HCT116 (cell line): ENCODE measurements at regions not wholly inside any gene's neighbourhood (a gene's known extent, or its start where the extent isn't known, plus 50 kb on each side); places are given as distances from the start of the nearest gene placed in this dataset.

Experiments
- ATAC-seq: fragments of 200-7000 bp; cut with Tn5 transposase; 2 replicates; pipeline ENCODE4 v1.9.1; 2020; ENCODE audit warnings: mild to moderate bottlenecking, moderate library complexity
- BruUV-seq: library from RNA; stranded (reverse); fragments of 400-500 nt; replicated peaks from 2 replicates; lab custom pipeline; 2021; lab: Mats Ljungman, UMichigan
- CTCF ChIA-PET: fragments of 300-600 bp; sonication (Branson Sonifier 250); formaldehyde crosslinking; loops from one replicate; lab custom pipeline; 2021; ENCODE audit warnings: antibody characterized with exemption; lab: Charles Lee
- POLR2A ChIA-PET: fragments of 300-600, 350-600 bp; sonication (Branson Sonifier 250); formaldehyde crosslinking; loops from one replicate; lab custom pipeline; 2021; ENCODE audit warnings: antibody characterized with exemption; lab: Charles Lee
- RAD21 ChIA-PET, 2 experiments: fragments of 300-600 bp; sonication (Branson Sonifier 250); formaldehyde crosslinking; loops; one replicate each; lab custom pipeline; 2023; ENCODE audit warnings: low total read pairs in 2 of 2; ENCODE audit not compliant: uncharacterized antibody in 2 of 2, unreplicated experiment in 2 of 2, low non-redundant PET in 1 of 2; lab: Charles Lee
- DNase-seq: peaks from one replicate; pipeline ENCODE4 v3.0.0-alpha.2; 2010; ENCODE audit warnings: low read depth, low spot score
- H2AFZ ChIP-seq: fragments of 200-600 bp; shearing (Covaris generic), sonication (generic); 2 replicates; pipeline ENCODE4 v1.6.1; 2017; ENCODE audit warnings: low read depth, mixed run types, mixed read lengths, antibody characterized with exemption, low read length; ENCODE audit not compliant: poor library complexity, severe bottlenecking
- H3K27ac ChIP-seq: 2 replicates; pipeline ENCODE4 v1.5.1; 2012; ENCODE audit warnings: low read depth, low read length
- H3K27me3 ChIP-seq: fragments of 200-600 bp; sonication (generic); 2 replicates; pipeline ENCODE4 v1.6.1; 2016; ENCODE audit warnings: mixed run types, low read length, mixed read lengths; ENCODE audit not compliant: insufficient read depth
- H3K36me3 ChIP-seq, 2 experiments: fragments of 200-500 bp in 1 of 2; fragments of 200-600 bp in 1 of 2; sonication (Bioruptor generic) in 1 of 2; sonication (generic) in 1 of 2; 2 replicates each; pipeline versions ENCODE4 v1.5.1 to v1.6.1; 2014 to 2016; ENCODE audit warnings: low read length in 2 of 2, inconsistent platforms in 1 of 2, mixed read lengths in 1 of 2, mixed run types in 1 of 2; ENCODE audit not compliant: insufficient read depth in 2 of 2, control insufficient read depth in 1 of 2
- H3K4me1 ChIP-seq, 2 experiments: fragments of 200-600 bp in 1 of 2; sonication (generic) in 1 of 2; 2 replicates each; pipeline versions ENCODE4 v1.5.1 to v1.6.1; 2012 to 2017; ENCODE audit warnings: low read length in 2 of 2, inconsistent platforms in 1 of 2, mild to moderate bottlenecking in 1 of 2, mixed read lengths in 1 of 2, mixed run types in 1 of 2, moderate library complexity in 1 of 2; ENCODE audit not compliant: insufficient read depth in 2 of 2, control insufficient read depth in 1 of 2
- H3K4me2 ChIP-seq: fragments of 200-600 bp; sonication (generic); 2 replicates; pipeline ENCODE4 v1.6.1; 2017; ENCODE audit warnings: mixed run types, low read length, mixed read lengths
- H3K4me3 ChIP-seq, 2 experiments: fragments of 200-600 bp in 1 of 2; sonication (generic) in 1 of 2; replicated peaks in 1 of 2; 2 replicates each; pipeline ENCODE4 v1.5.1; 2011 to 2016; ENCODE audit warnings: low read length in 2 of 2, control low read depth in 1 of 2, low read depth in 1 of 2, mild to moderate bottlenecking in 1 of 2, mixed read lengths in 1 of 2, mixed run types in 1 of 2
- H3K79me2 ChIP-seq: fragments of 200-600 bp; sonication (generic); 2 replicates; pipeline ENCODE4 v1.6.1; 2017; ENCODE audit warnings: mild to moderate bottlenecking, mixed run types, low read length, moderate library complexity, mixed read lengths; ENCODE audit not compliant: insufficient read depth
- H3K9ac ChIP-seq: fragments of 200-600 bp; sonication (generic); 2 replicates; pipeline ENCODE4 v1.6.1; 2016; ENCODE audit warnings: low read length, mixed read lengths
- H3K9me2 ChIP-seq: fragments of 200-600 bp; sonication (generic), shearing (Covaris generic); 2 replicates; pipeline ENCODE4 v1.6.1; 2017; ENCODE audit warnings: mixed run types, mild to moderate bottlenecking, moderate library complexity; ENCODE audit not compliant: insufficient read depth
- H3K9me3 ChIP-seq, 2 experiments: fragments of 200-500 bp in 1 of 2; fragments of 200-600 bp in 1 of 2; sonication (Bioruptor generic) in 1 of 2; sonication (generic) in 1 of 2; 2 replicates each; pipeline ENCODE4 v1.6.1; 2014 to 2017; ENCODE audit warnings: low read length in 2 of 2, mixed read lengths in 2 of 2, inconsistent platforms in 1 of 2, low read depth in 1 of 2, mild to moderate bottlenecking in 1 of 2, mixed run types in 1 of 2, moderate library complexity in 1 of 2; ENCODE audit not compliant: control insufficient read depth in 1 of 2, insufficient read depth in 1 of 2
- H4K20me1 ChIP-seq: fragments of 200-600 bp; sonication (generic), shearing (Covaris generic); 2 replicates; pipeline ENCODE4 v1.6.1; 2017; ENCODE audit warnings: mixed run types, mild to moderate bottlenecking, moderate library complexity; ENCODE audit not compliant: insufficient read depth
- CEBPB ChIP-seq: IDR thresholded peaks from 2 replicates; pipeline ENCODE4 v1.6.1; 2012; ENCODE audit warnings: low read depth
- EGR1 ChIP-seq: IDR thresholded peaks from 2 replicates; pipeline ENCODE4 v1.6.1; 2012; ENCODE audit warnings: low read depth
- ELF1 ChIP-seq: IDR thresholded peaks from 2 replicates; pipeline ENCODE4 v1.6.1; 2012; ENCODE audit warnings: low read depth, borderline replicate concordance
- EZH2phosphoT487 ChIP-seq: fragments of 200-600 bp; IDR thresholded peaks from 2 replicates; pipeline ENCODE4 v1.6.1; 2018; ENCODE audit warnings: antibody characterized with exemption, borderline replicate concordance
- POLR2A ChIP-seq: IDR thresholded peaks from 2 replicates; pipeline ENCODE4 v1.7.0; 2011; ENCODE audit warnings: borderline replicate concordance; ENCODE audit not compliant: insufficient read depth, insufficient read length; ENCODE audit errors: extremely low read depth
- SIN3A ChIP-seq: IDR thresholded peaks from 2 replicates; pipeline ENCODE4 v1.6.1; 2012; ENCODE audit warnings: low read depth
- intact Hi-C: fragments of 100-400 bp; cut with micrococcal nuclease; formaldehyde crosslinking; loops from 2 replicates; pipeline ENCODE4 v1.10.0; 2022
- TF ChIP-seq, protein P1 (sequence below): IDR thresholded peaks from 2 replicates; pipeline ENCODE4 v1.6.1; 2012
- TF ChIP-seq, protein P2 (sequence below): IDR thresholded peaks from 2 replicates; pipeline ENCODE4 v1.6.1; 2012; ENCODE audit warnings: low read depth

DNA sequence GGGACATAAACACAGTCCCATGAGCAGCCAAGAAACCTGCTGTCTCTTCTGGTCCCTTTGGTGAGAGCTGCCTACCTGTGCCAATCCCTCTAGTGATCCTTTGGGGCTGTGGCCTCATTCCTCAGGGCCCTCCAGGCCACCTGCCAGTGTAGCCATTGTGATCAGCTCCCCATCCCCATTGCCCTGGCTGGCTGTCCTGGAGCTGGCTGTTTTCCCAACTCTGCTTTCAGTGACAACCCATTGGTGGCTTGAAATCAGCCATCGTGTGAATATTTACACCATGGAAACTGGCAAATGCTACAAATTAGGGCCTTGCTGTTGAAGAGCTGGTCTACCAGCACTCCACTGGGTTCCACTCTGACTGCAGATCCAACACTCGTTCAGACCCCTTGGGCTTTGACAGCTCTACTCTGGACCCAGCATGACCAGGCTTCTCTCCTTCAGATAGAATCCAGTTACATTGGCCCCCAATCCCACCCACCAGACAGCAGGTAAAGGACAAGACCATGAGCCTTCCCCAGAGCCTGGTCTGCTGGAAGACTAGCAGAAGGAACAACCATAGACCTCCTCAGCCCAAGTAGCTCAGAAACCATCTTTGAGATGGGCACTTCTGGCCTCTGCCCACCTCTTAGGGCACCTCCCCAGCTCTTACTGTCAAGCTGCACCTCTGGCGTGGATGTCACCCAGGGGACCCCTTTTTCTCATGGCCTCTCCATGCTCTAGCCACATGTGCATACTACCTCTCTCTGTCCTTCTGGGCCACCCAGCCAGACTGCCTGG, 69.2 kb upstream of the NEK6 start:
- DNase-seq (no peak), ATAC-seq (no peak)
- RAD21 ChIA-PET = no interaction called here
- no peak overlapping the region for H3K4me2 ChIP-seq
- H3K4me3 ChIP-seq = no peak overlapping the region
- no peak overlapping the region for H3K9ac ChIP-seq
- H3K9me2 ChIP-seq = no peaks in the 10 kb centered on the region
- intact Hi-C loops = no loop called here
- H3K27me3 ChIP-seq = 0 out of 2 replicates have a peak, but pooled peaks cover 3% of the 10 kb centered on the region
- no peak overlapping the region for H3K27ac ChIP-seq
- H3K4me1 ChIP-seq = no peaks in the 10 kb centered on the region
- no peaks in the 10 kb centered on the region for H4K20me1 ChIP-seq
- H3K9me3 ChIP-seq = no peaks in the 10 kb centered on the region; a peak in 1 of 4 replicates
- CTCF ChIA-PET = no interaction called here
- H2AFZ ChIP-seq = no peak overlapping the region
- no TSS peak for BruUV-seq
- no peaks in the 10 kb centered on the region for H3K36me3 ChIP-seq
- no peaks in the 10 kb centered on the region for H3K79me2 ChIP-seq
- POLR2A ChIA-PET = no interaction called here
- no peak for TF ChIP-seq SIN3A

DNA sequence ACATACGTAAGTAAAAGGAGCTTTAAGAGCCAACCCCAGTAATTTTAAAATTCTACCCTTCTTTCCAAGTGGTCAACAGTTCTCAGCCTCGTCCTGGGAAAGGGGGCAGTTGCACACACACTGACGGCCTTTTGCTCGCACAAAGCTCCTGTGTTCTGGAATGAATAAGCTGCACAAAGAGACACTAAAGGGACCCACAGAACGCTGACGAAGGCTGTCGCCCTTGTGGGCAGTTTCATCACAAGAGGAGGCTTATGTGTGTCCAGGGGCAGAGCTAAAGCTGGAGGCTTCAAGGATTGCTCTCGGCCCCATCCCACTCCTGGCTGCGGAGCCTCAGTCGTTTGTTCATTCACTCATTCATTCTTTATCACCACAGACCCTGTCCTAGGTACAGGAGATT, 67.0 kb upstream of the NEK6 start:
- no peaks in the 10 kb centered on the region for H3K79me2 ChIP-seq
- DNase-seq = no peak
- H3K27me3 ChIP-seq = no peaks in the 10 kb centered on the region
- H3K9ac ChIP-seq = no peak overlapping the region
- no peaks in the 10 kb centered on the region for H3K9me3 ChIP-seq
- H3K9me2 ChIP-seq = no peaks in the 10 kb centered on the region
- H2AFZ ChIP-seq = no peak overlapping the region
- no peaks in the 10 kb centered on the region for H3K4me1 ChIP-seq
- H3K27ac ChIP-seq = no peak overlapping the region
- BruUV-seq = no TSS peak
- POLR2A ChIA-PET = no interaction called here
- H4K20me1 ChIP-seq = no peaks in the 10 kb centered on the region
- CTCF ChIA-PET = no interaction called here
- TF ChIP-seq EGR1 (no peak), POLR2A (no peak), ELF1 (no peak), CEBPB (no peak), EZH2phosphoT487 (no peak)
- TF ChIP-seq, protein P1, sequence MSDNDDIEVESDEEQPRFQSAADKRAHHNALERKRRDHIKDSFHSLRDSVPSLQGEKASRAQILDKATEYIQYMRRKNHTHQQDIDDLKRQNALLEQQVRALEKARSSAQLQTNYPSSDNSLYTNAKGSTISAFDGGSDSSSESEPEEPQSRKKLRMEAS = no peak
- TF ChIP-seq, protein P2, sequence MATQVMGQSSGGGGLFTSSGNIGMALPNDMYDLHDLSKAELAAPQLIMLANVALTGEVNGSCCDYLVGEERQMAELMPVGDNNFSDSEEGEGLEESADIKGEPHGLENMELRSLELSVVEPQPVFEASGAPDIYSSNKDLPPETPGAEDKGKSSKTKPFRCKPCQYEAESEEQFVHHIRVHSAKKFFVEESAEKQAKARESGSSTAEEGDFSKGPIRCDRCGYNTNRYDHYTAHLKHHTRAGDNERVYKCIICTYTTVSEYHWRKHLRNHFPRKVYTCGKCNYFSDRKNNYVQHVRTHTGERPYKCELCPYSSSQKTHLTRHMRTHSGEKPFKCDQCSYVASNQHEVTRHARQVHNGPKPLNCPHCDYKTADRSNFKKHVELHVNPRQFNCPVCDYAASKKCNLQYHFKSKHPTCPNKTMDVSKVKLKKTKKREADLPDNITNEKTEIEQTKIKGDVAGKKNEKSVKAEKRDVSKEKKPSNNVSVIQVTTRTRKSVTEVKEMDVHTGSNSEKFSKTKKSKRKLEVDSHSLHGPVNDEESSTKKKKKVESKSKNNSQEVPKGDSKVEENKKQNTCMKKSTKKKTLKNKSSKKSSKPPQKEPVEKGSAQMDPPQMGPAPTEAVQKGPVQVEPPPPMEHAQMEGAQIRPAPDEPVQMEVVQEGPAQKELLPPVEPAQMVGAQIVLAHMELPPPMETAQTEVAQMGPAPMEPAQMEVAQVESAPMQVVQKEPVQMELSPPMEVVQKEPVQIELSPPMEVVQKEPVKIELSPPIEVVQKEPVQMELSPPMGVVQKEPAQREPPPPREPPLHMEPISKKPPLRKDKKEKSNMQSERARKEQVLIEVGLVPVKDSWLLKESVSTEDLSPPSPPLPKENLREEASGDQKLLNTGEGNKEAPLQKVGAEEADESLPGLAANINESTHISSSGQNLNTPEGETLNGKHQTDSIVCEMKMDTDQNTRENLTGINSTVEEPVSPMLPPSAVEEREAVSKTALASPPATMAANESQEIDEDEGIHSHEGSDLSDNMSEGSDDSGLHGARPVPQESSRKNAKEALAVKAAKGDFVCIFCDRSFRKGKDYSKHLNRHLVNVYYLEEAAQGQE = no peak
- H3K36me3 ChIP-seq = no peaks in the 10 kb centered on the region
- RAD21 ChIA-PET = no interaction called here
- intact Hi-C loops = no loop called here
- H3K4me2 ChIP-seq = no peak overlapping the region
- no peak overlapping the region for H3K4me3 ChIP-seq
- ATAC-seq = no peak
